Kidney (tissue), 13 donors: ENCODE measurements at regions not wholly inside any gene's neighbourhood (a gene's known extent, or its start where the extent isn't known, plus 50 kb on each side); places are given as distances from the start of the nearest gene placed in this dataset.
A peak's percentile ranks its signal among the peaks of the same experiment; 100 is the strongest.

Source experiments
- DNase-seq, 5 donors: peaks; one replicate each; pipeline ENCODE4 v3.0.0-alpha.2; 2013 to 2020
- FAIRE-seq: peaks from 2 replicates; lab custom pipeline; 2012; peaks lifted over from hg19 to GRCh38; lab: Jason Lieb, UNC
- H3K27ac ChIP-seq, 2 donors: one replicate each; pipeline ENCODE4 v1.7.0; 2013; ENCODE audit warnings: low read depth in 2 of 2, low read length in 2 of 2, inconsistent platforms in 1 of 2
- H3K27me3 ChIP-seq: one replicate; pipeline ENCODE4 v1.7.1; 2013; ENCODE audit warnings: low read length, inconsistent platforms; ENCODE audit not compliant: control insufficient read depth, insufficient read depth
- H3K36me3 ChIP-seq, 3 donors: one replicate each; pipeline versions ENCODE4 v1.7.0 to v1.7.1; 2013; ENCODE audit warnings: low read length in 3 of 3, control low read depth in 1 of 3, inconsistent platforms in 1 of 3; ENCODE audit not compliant: insufficient read depth in 3 of 3, control insufficient read depth in 2 of 3
- H3K4me1 ChIP-seq, 3 donors: one replicate each; pipeline versions ENCODE4 v1.7.0 to v1.7.1; 2013; ENCODE audit warnings: low read length in 3 of 3, inconsistent platforms in 1 of 3, low read depth in 1 of 3; ENCODE audit not compliant: control insufficient read depth in 2 of 3, insufficient read depth in 2 of 3
- H3K4me3 ChIP-seq, 3 donors: one replicate each; pipeline versions ENCODE4 v1.7.0 to v1.8.1; 2013; ENCODE audit warnings: low read length in 3 of 3, control low read depth in 1 of 3, inconsistent platforms in 1 of 3
- H3K9ac ChIP-seq, 3 donors: one replicate each; pipeline versions ENCODE4 v1.7.0 to v1.7.1; 2013; ENCODE audit warnings: low read length in 3 of 3, control low read depth in 1 of 3, inconsistent platforms in 1 of 3
- H3K9me3 ChIP-seq, 3 donors: one replicate each; pipeline versions ENCODE4 v1.7.0 to v1.7.1; 2013; ENCODE audit warnings: low read length in 3 of 3, control low read depth in 1 of 3, inconsistent platforms in 1 of 3; ENCODE audit not compliant: control insufficient read depth in 2 of 3, insufficient read depth in 1 of 3
- intact Hi-C: fragments of 100-400 bp; cut with DNase I; formaldehyde crosslinking; loops from one replicate; pipeline ENCODE4 v1.11.1; 2022
- TF ChIP-seq, protein P1 (sequence below): IDR thresholded peaks from 3 replicates; pipeline ENCODE4 v1.5.1; 2012; ENCODE audit warnings: mild to moderate bottlenecking, moderate library complexity, borderline replicate concordance; ENCODE audit not compliant: insufficient read depth; ENCODE audit errors: extremely low read depth
- donor health status: control.
- donor health status: control.
- donor health status: control.
- donor health status: control.
- donor health status: control.
- donor health status: DM: yes; HTN: yes; CAD: no.
- donor health status: Normal renal cell carcinoma (clear cell type).

DNA sequence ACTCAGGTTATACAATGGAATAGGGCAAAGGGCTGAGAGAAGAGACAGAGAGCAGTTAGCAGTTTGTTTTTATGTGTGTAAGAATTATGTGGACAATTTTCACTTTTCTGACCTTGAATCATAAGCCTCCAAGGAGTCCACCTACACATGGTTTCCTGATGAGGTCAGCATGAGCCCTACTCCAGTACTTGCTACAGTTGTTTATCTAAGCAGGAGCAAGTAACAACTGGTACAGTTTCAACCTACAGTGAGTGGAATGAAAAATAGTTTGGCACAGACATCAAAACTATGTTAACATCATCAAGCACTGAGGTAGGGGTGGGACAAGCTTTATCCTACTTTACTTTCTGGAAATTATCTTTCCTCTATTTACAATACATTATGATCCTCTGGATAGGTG is 426.7 kb upstream of the ID4 start:
- intact Hi-C loops, result no loop called here
- DNase-seq (peak in 2 of 5 donors; percentile 24 to 49), FAIRE-seq (no peak)
- TF ChIP-seq, protein P1, sequence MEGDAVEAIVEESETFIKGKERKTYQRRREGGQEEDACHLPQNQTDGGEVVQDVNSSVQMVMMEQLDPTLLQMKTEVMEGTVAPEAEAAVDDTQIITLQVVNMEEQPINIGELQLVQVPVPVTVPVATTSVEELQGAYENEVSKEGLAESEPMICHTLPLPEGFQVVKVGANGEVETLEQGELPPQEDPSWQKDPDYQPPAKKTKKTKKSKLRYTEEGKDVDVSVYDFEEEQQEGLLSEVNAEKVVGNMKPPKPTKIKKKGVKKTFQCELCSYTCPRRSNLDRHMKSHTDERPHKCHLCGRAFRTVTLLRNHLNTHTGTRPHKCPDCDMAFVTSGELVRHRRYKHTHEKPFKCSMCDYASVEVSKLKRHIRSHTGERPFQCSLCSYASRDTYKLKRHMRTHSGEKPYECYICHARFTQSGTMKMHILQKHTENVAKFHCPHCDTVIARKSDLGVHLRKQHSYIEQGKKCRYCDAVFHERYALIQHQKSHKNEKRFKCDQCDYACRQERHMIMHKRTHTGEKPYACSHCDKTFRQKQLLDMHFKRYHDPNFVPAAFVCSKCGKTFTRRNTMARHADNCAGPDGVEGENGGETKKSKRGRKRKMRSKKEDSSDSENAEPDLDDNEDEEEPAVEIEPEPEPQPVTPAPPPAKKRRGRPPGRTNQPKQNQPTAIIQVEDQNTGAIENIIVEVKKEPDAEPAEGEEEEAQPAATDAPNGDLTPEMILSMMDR, result no peak
- H3K27me3 ChIP-seq, result no peaks in the 10 kb centered on the region
- no peaks in the 10 kb centered on the region for H3K36me3 ChIP-seq
- H3K9ac ChIP-seq, result no peak overlapping the region
- H3K4me3 ChIP-seq, result no peak overlapping the region
- H3K27ac ChIP-seq, result no peak overlapping the region
- no peaks in the 10 kb centered on the region for H3K4me1 ChIP-seq
- peaks cover 0 to 3% (median 0%) of the 10 kb centered on the region in 3 donors for H3K9me3 ChIP-seq

DNA sequence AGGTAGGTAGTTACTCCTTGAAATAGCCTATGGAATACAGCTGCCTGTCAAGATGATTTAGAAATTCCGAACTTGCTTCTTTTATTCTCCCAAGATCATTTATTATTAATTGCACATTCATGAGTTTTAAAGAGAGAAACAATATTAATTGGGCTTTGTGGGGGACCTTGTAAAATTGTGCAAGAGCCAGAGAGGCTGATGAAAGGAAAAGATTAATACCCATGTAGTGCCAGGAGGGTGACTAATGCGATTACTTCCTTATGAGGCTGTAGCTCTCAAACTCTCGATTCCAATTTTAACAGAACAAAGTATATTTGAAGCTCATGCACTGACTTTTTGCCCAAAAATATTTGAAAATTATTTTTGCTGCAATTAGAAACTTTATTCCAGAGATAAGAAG is 423.8 kb upstream of the ID4 start:
- FAIRE-seq (no peak), DNase-seq (no peak)
- TF ChIP-seq, protein P1, result no peak
- Histone ChIP-seq H3K4me3 (no peak overlapping the region), H3K36me3 (no peaks in the 10 kb centered on the region), H3K9me3 (peaks cover 0 to 5% (median 0%) of the 10 kb centered on the region in 3 donors), H3K27ac (no peak overlapping the region), H3K4me1 (no peaks in the 10 kb centered on the region), H3K27me3 (no peaks in the 10 kb centered on the region), H3K9ac (no peak overlapping the region)
- intact Hi-C loops, result no loop called here

DNA sequence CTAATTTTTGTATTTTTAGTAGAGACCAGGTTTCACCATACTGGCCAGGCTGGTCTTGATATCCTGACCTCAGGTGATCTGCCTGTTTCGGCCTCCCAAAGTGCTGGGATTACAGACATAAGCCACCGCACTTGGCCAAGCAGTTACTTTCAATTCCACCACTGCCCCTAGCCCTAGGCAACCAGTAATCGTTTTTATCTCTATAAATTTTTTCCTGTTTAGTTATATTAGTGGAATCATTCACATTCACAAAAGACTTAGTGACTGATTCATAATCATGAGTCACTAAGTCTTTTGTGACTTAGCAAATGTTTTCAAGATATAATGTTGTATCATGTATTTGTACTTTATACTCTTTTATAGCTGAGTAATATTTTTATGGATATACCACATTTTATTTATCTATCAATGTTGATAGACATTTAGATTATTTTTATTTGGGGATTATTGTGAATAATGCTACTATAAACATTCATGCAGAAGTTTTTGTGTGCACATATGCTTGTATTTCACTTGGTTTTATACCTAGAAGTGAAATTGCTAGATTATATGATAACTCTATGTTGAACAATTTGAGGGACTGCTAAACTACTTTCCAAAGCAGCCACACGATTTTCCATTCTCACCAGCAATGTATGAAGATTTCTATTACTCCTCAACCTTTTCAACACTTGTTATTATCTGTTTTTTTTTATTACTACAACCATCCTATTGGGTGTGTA is 421.4 kb upstream of the ID4 start:
- TF ChIP-seq, protein P1, result no peak
- DNase-seq (no peak), FAIRE-seq (no peak)
- no peak overlapping the region for H3K4me3 ChIP-seq
- H3K27ac ChIP-seq, result no peak overlapping the region
- H3K9ac ChIP-seq, result no peak overlapping the region
- H3K27me3 ChIP-seq, result no peaks in the 10 kb centered on the region
- no peaks in the 10 kb centered on the region for H3K36me3 ChIP-seq
- intact Hi-C loops, result no loop called here
- no peaks in the 10 kb centered on the region for H3K4me1 ChIP-seq
- H3K9me3 ChIP-seq, result peaks cover 0 to 5% (median 0%) of the 10 kb centered on the region in 3 donors
